AG04450 (cell line): ENCODE measurements at regions not wholly inside any gene's neighbourhood (a gene's known extent, or its start where the extent isn't known, plus 50 kb on each side); places are given as distances from the start of the nearest gene placed in this dataset.

ENCODE experiments used
- CTCF ChIA-PET: fragments of 300-600, 350-600 bp; formaldehyde crosslinking; extraction: SDS; loops from one replicate; lab custom pipeline; 2022; ENCODE audit warnings: antibody characterized with exemption, inconsistent platforms; lab: Charles Lee
- POLR2A ChIA-PET: fragments of 350-600 bp; formaldehyde crosslinking; extraction: SDS; loops from one replicate; lab custom pipeline; 2021; ENCODE audit warnings: antibody characterized with exemption, inconsistent platforms; lab: Yijun Ruan, JAX
- DNase-seq: peaks from one replicate; pipeline ENCODE4 v3.0.0-alpha.2; 2011; ENCODE audit warnings: low read depth, low spot score
- H3K27ac ChIP-seq: one replicate; pipeline ENCODE4 v1.5.1; 2012; ENCODE audit warnings: low read depth, low read length, control low read depth
- H3K27me3 ChIP-seq: one replicate; pipeline ENCODE4 v1.6.0; 2012; ENCODE audit warnings: low read length; ENCODE audit not compliant: control insufficient read depth, insufficient read depth
- H3K4me3 ChIP-seq: 2 replicates; pipeline ENCODE4 v1.5.1; 2011; ENCODE audit warnings: mild to moderate bottlenecking, low read depth, low read length, control low read depth
- H3K9me3 ChIP-seq: 2 replicates; pipeline ENCODE4 v1.5.1; 2012; ENCODE audit warnings: low read length; ENCODE audit not compliant: control insufficient read depth, insufficient read depth
- CTCF ChIP-seq: IDR thresholded peaks from 2 replicates; pipeline ENCODE4 v1.5.1; 2011; ENCODE audit warnings: low read depth, low read length, control low read depth, inconsistent platforms

GRCh38 chr2:216289470-216289869, 82.8 kb downstream of the MARCHF4 start:
- H3K27me3 ChIP-seq: no peaks in the 10 kb centered on the region
- POLR2A ChIA-PET: no interaction called here
- CTCF ChIA-PET: no interaction called here

GRCh38 chr2:216287251-216287650, 85.0 kb downstream of the MARCHF4 start:
- Histone ChIP-seq H3K9me3 (no peaks in the 10 kb centered on the region), H3K4me3 (no peak overlapping the region), H3K27ac (no peak overlapping the region), H3K27me3 (no peaks in the 10 kb centered on the region)
- no peak for DNase-seq
- no peak for TF ChIP-seq CTCF
- POLR2A ChIA-PET: interaction anchor here (0.6 kb wide), 1 partner anchor 10 kb away, joined by 3 read pairs; no protein-coding TSS in a partner anchor
- CTCF ChIA-PET: no interaction called here

More at GRCh38 chr2:216289470-216289869, 82.8 kb downstream of the MARCHF4 start:
- Histone ChIP-seq H3K4me3 (no peak overlapping the region), H3K9me3 (no peaks in the 10 kb centered on the region), H3K27ac (no peak overlapping the region)
- no peak for DNase-seq
- no peak for TF ChIP-seq CTCF

- ChIA-PET POLR2A (interaction anchor here (0.6 kb wide), 1 partner anchor 10 kb away, joined by 3 read pairs; no protein-coding TSS in a partner anchor), CTCF (interaction anchor here (1.0 kb wide), 1 partner anchor 42 kb away, joined by 4 read pairs; no protein-coding TSS in a partner anchor)
- no peak for DNase-seq
- Histone ChIP-seq H3K27ac (no peak overlapping the region), H3K9me3 (no peaks in the 10 kb centered on the region), H3K4me3 (no peak overlapping the region), H3K27me3 (no peaks in the 10 kb centered on the region)
- TF ChIP-seq CTCF: no peak
Observed at GRCh38 chr2:216286616-216287231, 85.6 kb downstream of the MARCHF4 start.

GRCh38 chr2:216285701-216286100, 86.6 kb downstream of the MARCHF4 start:
- CTCF ChIA-PET: interaction anchor here (1.0 kb wide), 1 partner anchor 43 kb away, joined by 4 read pairs; no protein-coding TSS in a partner anchor
- no peak overlapping the region for H3K4me3 ChIP-seq
- H3K27ac ChIP-seq: no peak overlapping the region
- no peaks in the 10 kb centered on the region for H3K9me3 ChIP-seq
- TF ChIP-seq CTCF: no peak
- no peak for DNase-seq
- no peaks in the 10 kb centered on the region for H3K27me3 ChIP-seq
- POLR2A ChIA-PET: no interaction called here

GRCh38 chr2:216284708-216285107, 87.6 kb downstream of the MARCHF4 start:
- Histone ChIP-seq H3K27ac (no peak overlapping the region), H3K9me3 (no peaks in the 10 kb centered on the region), H3K27me3 (no peaks in the 10 kb centered on the region), H3K4me3 (no peak overlapping the region)
- no peak for TF ChIP-seq CTCF
- no peak for DNase-seq
- CTCF ChIA-PET: interaction anchor here (0.6 kb wide), 1 partner anchor 85 kb away, joined by 3 read pairs; no protein-coding TSS in a partner anchor
- POLR2A ChIA-PET: no interaction called here
